GM19468 (cell line): ENCODE measurements at regions not wholly inside any gene's neighbourhood (a gene's known extent, or its start where the extent isn't known, plus 50 kb on each side); places are given as distances from the start of the nearest gene placed in this dataset.

Experiments
- ATAC-seq: cut with Tn5 transposase; IDR thresholded peaks from one replicate; pipeline ENCODE4 v1.9.1; 2021; ENCODE audit warnings: mild to moderate bottlenecking, moderate library complexity, moderate number of reproducible peaks; ENCODE audit not compliant: unreplicated experiment; ENCODE audit errors: extremely low read depth

GRCh38 chr20:6715401-6715941 is 52.0 kb upstream of the BMP2 start:
- no peak for ATAC-seq

GRCh38 chr20:6714279-6714711 is 53.2 kb upstream of the BMP2 start:
- ATAC-seq: no peak

GRCh38 chr20:6711951-6712649 is 55.4 kb upstream of the BMP2 start:
- no peak for ATAC-seq

DNA sequence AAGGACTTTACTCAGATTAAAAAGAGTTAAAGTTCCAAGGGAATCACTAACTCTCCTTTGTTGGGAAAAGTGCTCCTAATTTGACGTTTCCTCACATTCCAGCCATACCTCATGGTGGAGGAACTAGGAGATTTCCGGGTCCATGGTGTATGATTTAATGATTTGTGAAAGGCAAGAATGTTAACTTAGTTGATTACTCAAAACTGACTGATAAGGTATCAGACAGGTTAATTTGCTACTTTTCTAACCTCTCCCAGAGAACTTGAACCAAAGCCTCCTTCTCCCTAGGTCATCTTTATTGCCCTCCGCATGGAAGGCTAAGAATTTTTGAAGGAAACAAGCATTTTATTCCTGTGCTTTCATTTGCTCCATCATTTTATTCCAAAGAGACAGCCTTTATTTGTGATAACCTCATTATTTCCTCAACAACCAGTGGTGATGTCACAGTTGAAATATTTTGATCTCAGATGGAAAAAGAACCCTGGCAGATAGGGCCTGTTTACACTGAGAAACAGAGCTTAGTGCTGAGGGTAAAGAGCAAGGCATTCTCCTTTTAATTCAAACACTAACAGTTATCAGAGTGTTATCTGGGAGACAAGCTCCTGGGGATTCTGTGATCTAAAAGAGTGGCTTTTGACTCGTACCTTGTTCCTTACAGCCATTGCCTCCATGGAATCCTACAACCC is 57.4 kb upstream of the BMP2 start:
- no peak for ATAC-seq

- no peak for ATAC-seq
These were observed 59.5 kb upstream of the BMP2 start for GRCh38 chr20:6708010-6708409.

DNA sequence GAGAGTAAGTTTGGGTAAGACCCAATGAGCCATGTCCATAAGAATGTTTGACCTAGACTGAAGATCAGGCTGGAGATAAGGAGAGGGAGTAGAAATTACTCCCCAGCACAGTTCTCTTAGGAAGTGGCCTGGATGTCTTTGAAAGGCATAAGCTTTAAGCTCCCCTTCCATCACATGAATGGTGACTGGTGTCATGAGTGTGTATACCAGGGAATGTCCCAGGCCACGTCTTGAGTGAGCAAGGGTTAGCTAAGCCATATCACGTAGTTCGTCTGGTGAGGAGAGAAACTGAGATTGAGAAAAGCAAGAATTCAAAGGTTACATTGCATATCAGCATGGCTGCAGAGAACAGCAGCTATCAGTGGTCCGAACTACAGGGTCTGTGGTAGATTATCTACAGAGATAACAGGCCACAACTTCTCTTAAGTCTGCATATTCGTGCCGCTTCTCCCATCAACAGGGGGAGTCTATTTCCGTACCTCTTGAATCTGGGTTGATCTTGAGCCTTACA is 60.1 kb upstream of the BMP2 start:
- no peak for ATAC-seq

DNA sequence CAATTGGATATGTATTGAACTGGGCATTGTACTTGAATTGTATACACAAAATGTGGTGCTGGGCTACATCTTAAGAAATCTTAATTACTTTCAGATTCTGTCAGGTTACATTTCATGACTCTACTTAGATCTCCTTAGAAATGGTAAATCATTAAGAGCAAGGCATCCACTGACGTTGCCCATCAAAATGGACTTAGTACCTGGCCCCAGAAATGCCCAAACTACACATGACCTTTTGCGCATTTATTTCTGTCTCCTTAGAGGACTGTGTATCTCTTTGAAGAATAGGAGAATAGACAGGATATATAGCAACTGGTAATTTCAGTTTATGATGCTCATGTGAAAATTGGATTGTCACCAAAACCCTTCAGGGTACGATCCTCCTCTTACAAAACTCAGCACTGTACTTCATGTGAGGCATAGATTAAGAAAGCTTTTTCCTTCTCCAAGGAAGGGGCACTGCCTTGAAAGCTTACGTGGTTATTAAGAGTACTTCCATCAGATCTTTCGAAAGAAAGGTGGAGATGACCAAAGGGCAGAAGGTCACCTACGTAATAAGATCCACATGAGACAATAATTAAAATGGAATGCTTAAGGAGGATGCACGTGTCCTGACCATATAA is 61.4 kb upstream of the BMP2 start:
- ATAC-seq: no peak

- ATAC-seq: no peak
These were observed 62.2 kb upstream of the BMP2 start for GRCh38 chr20:6705106-6705766.

DNA sequence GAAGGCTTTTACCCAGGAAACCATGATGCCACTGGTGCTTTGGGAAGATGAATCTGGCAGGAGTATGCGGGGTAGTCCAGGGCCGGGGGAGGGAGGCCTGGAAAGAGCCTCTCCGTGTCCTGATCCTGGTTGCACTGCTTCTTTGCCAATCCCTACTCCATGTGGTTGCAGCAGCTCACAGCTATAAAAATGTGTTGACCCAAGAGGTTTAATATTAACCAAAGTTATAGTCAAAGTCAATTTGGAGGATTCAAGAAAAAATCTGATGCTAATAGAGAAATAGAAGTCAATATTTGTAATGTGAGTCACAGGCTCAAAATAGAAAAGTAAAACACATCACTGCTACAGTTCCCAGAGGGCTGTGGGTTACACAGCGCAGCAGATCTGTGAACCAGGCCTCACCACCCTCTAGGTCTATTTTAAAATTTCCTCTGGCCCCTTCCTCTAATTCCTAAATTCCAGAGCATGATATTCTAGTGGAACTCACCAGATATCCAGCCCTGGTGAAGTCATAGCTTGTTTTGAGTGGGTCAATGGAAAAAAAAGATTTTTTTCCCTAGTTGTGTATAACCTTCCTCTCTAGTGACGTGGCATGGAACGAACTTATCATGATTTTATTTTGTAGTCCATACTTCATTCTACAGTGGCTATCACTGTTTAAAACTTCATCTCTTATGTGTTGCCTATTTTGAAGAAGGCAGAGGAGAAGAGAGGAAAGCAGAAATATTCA is 63.2 kb upstream of the BMP2 start:
- no peak for ATAC-seq

DNA sequence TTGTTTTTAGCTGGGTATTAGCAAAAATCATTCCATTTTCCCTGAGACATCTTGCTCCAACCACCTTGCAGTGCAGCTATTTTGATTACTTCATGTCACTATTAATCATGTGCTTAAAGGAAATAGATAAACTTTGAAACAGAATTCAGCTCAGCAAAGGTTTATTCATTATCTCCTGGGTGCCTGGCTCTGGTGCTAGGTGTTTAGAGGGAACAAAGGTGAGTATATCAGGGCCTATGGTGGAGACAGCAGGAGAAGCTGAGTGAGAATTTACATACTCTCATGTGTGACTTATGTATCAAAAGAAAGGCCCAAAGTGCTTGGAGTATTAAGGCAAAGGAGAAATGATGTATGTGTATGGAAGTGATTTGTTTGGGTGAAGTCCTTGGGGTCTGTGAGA is 63.8 kb upstream of the BMP2 start:
- no peak for ATAC-seq

GRCh38 chr20:6703047-6703446 is 64.4 kb upstream of the BMP2 start:
- ATAC-seq: no peak

DNA sequence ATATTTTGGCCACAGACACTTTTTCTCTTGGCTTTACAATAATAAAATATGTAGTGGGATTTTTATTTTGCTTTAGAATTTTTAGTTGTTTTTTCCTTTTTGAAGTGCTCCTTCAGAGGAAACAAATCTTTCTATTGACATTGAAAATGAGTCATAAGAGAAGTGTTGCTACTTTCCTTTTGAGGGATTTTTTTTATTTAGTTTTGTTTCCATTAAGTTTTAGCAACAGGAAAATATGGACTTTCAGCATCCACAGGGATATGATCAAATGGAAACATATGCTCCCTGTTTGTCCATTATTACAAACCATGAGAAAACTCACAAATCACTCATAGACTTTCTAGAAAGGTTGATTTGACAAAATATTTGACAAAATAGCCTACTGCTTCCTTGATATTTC is 65.3 kb upstream of the BMP2 start:
- ATAC-seq: no peak

DNA sequence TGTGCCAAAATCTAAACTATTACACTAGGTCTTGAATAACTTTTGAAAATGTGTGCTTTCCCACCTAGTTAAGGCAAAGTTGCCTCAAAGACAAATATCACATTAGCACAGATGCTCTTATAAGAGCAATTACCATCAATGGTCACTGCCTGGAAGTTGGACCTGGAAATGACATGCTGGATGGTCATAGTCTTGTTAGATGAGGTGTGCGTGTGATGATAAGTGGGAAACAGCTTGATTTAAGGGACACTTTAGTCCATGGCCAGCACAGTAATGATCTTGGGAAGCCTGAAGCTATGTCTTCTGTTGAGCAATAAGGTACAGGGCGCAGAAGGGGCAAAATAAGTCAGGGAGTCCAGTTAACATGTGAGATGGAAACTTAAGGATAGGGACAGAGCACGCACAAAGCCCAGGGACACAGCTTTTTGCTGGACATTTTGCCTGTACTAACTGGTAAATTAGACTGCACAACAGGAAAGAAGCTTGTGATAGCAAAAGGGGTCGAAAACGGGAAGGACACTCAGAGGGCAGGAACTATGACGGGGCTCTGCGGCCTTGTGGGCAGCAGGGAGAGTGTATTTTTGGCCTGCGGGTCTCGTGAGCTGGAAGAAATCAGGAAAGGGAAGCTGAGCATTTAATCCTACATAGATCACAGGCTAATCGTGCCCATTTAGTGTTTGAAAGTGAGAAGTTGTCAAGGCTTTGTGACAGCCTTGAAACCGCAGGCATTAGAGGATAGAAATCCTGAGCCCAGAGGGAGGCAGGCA is 66.7 kb upstream of the BMP2 start:
- ATAC-seq: no peak

GRCh38 chr20:6699921-6700562 is 67.4 kb upstream of the BMP2 start:
- no peak for ATAC-seq

DNA sequence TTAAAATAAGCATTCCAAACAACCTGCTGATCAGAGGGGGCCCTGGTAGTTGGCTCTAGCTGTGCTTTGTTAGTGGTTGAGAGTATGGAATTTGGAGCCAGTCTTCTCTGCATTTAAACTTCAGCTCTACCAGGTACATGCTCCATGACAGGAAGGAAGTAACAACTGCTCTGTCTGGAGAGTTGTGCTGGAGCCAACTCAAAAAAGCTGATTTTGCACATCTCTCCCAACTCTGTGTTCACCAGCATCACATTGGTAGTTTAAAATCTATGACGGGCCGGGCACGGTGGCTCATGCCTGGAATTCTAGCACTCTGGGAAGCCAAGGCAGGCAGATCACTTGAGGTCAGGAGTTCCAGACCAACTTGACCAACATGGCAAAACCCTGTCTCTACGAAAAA is 68.8 kb upstream of the BMP2 start:
- ATAC-seq: no peak

DNA sequence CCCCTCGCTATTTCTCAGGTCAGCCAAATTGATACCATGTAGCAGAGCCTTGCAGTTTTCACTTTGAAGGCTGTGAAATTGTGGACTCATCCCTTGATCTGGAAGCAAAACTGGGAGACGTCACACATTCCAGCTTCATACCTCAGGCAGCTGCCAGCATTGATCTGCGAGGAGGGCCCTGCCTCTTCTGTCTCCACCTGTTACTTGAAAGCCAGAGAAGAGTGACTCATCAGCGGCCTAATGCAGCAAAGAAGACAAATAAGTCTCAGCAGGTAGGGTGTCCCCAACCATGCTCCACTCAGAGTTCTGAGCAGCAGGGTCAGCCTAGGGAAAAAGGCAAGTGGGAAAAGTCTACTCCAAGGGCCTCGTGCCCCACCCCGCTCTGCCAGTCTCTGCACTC is 69.4 kb upstream of the BMP2 start:
- no peak for ATAC-seq

- no peak for ATAC-seq
These were observed 70.1 kb upstream of the BMP2 start for GRCh38 chr20:6697228-6697972.

DNA sequence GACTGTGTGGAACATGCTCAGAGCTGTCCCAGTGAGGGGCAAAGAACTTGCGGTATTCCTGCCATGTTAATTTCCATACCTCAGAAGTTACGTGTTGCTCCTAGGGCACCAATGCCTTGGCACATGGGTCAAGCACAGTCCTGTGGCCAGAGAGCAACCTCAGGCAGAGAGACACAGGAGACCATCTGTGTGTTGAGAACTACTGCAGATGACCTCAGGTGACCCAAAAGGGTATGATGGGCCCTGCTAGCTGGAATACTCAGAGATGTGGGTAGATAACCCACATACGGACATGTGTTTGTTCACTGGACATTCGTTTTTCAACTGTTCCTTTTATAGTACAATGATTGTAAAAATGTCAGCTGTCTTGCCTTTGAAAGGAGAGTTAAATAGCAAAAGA is 71.5 kb upstream of the BMP2 start:
- ATAC-seq: no peak
